Medulla oblongata (tissue), 1 donor: ENCODE measurements at regions not wholly inside any gene's neighbourhood (a gene's known extent, or its start where the extent isn't known, plus 50 kb on each side); places are given as distances from the start of the nearest gene placed in this dataset.

ENCODE experiments used
- DNase-seq: peaks from one replicate; pipeline ENCODE4 v3.0.0-alpha.2; 2015; ENCODE audit errors: extremely low spot score

DNA sequence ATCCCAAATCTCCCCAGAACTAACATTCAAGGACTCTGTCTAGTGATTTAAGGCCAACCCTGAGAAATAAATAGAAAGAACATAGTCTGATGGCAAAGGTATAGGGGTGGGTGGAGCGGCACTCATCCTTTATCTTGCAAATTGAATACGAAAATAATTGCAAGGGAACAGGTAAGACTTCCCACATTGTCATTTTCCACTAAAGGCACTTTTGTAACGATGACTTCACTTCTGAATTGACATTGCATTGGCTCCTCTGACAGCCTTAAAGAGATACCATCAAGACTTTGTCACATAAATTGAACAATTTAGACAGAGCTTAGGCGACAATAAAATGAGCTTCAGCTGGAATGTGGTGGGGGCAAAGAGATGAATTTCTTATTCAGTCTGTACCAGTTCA is 75.3 kb upstream of the PLCL2 start:
- DNase-seq, result no peak

DNA sequence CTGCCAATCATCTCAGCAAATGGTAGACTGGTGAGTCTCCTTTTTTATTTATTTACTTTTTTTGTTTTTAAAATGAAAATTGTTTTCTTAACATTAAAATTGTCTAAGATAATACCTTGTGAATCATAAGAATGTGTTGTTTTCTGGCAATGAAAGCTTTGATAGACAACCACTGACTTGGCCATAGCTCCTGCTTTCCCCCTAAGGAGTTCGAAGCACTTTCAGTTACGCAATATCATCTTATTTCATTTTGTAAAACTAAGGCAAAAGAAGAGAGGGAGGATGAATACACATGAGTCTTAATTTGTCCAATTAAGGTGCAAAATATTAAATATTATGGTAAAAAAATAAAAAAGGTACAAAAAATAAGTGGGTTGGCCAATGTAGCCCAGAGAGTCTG is 74.8 kb upstream of the PLCL2 start:
- no peak for DNase-seq

DNA sequence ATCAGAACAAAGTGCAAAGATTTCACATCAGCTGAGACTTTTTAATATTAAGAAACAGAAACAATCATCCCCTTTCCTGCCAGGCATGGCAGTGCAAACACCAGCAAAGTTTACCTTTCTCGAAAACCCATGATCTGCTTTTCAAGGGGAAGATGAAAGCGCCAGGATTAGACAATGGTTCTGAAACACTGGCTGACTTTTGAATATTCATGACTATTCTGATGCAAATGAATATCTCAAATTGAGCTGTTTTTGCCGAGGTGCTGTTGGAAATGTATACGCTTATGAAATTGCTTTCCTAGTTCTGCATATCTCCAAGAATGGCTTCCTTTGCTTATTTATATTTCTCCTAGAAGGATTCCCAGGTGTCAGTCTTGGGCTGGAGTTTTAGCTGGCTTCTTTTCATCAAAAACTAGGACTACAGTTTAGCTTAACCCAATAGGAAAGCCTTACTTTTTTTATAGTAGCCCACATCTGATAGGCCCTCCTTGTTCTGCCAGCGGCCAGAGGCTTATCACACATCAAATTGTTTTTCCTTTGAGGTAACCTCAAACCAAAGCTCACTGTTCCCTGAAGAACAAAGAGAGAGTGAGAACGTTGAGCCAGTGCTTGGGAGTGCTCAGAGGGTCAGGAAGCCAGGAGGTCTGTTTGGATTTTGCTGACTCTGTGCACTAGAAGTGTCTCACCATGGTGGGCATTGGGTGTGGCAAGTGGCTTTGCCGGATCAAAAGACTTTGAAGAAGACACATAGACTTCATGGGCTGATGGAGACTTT is 74.0 kb upstream of the PLCL2 start:
- no peak for DNase-seq

DNA sequence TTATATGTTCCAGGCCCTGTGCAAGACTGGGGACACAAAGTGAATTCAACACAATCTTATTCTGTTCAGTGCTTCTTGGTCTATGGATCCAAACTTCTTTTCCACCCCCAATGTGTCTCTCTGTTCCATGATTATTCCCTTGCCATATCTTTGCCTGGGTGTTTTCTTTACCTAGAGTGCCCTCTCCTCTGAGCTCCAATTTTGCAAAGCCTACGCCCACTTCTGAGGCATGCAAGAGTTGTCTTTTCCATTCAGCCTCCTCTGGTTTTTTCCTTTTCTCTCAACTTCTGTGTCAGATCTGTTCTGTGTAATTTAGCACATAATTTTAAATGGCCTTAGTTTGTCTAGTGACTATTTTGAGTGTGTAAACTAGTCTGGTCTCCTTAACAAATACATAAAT is 72.8 kb upstream of the PLCL2 start:
- no peak for DNase-seq

DNA sequence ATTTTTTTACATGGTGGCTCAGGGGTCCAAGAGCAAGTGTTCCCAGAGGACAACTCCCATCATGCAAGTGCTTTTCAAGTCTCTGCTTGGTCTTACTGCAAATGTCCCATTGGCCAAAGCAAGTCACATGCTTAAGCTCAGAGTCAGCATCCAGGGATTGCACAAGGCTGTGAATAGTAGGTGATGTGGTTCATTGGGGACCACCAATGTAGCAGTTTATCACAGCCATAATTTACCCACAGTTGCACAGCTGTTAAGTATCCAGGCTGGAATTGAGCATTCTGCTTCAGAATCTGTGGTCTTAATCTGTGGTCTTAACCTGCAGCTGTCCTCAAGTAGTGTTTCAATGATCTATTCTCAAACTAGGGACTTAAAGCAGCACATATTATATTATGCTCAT is 71.4 kb upstream of the PLCL2 start:
- no peak for DNase-seq

DNA sequence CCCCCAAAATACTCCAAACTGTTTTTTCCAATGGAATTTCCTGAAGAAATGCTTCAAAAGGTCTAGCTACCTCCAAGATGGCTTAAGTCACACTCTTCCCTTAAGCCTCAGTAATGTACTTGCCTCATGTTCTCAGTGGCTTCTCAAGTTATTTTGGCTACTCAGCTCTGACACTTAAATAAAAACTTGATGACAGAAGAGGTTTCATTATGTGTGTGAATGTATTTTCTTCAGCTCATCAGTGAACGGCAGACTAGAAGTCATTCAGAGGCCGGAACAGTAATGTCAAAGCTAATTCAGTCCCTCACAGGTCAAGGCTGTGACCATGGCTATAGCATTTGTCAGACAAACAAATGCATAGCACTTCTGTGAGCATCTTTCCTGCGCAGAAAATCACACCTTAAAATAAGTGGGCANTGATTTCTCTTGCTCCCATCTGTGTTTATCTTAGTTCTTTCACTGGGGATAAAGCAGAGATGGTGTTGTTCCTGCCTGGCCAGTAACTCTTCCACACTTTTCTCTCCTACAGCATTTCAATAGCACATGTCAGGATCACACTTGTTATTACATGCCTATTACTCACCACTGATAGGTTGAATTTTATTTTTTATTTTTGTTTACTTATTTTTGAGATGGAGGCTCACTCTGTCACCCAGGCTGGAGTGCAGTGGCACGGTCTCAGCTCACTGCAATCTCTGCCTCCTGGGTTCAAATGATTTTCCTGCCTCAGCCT is 68.5 kb upstream of the PLCL2 start:
- DNase-seq, result peak; percentile 75

DNA sequence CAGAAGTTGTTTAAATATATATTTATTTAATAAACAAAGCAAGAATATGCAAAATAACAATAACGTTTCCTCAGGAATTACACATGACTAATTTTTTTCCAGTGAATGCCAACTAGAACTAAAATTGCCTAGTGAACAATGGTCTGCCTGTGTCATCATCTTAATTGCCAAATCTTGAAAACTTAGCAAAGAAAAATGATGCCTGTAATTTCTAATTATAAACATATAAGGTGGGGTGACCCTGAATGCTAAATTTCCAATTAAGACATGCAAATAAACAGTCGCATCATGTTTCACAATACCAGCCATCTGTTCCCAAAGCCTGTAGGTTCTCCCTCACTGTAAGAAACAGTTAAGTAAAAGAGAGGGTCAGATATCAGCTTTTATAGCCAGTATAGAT is 67.6 kb upstream of the PLCL2 start:
- no peak for DNase-seq

DNA sequence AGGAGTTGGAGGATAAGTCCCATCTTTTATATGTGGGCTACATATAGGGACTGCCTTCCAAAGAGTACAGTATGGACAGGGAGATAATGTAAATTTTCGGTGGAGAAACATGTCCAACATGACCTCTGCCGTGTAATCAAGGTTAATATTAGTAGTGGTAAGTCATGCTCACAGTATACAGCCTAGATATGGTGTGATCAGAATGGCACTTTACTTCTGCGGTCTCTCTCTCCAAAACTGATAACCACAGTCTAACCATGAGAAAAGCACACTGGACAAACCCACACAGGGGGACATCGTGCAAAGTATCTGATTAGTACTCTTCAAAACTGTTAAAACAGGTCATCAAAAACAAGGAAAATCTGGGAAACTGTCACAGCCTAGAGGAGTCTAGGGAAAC is 66.6 kb upstream of the PLCL2 start:
- DNase-seq, result no peak

DNA sequence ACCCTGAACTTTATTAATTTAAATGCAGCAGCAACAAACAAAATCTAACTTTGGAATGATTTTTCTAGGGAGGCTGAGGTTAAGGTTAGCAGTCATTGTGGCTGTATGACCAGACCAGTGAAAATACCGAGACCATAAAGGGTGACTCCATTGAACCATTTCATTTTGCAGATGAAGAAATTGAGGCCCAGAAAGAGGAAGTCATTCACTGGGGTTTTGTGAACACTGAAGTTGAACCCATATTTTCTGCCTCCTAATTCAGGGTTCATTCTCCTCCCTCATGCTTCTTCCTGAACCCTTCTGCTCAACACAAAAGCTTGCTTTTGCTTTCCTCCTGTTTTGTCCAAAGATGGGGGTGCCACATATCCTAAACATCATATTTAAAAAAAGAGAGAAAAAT is 65.8 kb upstream of the PLCL2 start:
- DNase-seq, result no peak

DNA sequence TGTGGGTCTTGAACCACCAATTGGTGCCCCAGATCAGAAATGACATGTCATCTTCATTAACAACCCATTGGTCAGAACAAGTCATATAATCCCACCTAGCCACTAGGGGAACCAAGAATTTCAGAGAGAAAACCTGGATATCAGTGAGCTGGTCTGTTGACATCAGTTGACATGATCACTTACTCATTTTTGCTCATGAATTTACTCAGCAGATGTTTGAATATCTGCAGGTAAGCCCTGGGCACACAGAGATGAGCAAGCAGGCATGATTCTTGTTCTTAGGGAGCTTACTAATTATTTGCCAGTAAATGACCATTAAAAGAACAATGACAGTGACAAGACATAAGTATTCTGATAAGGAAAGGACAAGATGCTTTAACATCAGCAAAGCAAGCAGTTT is 64.3 kb upstream of the PLCL2 start:
- no peak for DNase-seq

DNA sequence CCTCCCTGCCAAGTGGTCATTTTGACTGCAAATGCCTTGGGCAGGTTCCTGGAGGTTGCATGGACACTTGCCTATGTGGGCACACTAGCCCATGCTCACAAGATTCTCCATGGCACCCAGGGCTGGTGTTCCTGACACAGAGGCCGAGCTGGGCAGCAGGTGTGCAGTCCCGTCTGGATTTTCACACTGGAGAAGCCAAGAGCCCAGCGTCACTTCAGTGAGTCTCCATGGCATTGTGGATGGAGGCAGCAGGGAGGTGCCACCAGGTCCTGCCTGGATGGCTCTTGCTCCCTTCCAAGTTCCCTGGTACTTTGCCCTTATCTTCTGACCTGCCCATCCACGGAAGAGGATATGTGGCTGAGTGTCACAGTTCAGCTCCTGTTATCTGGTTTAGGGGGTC is 63.7 kb upstream of the PLCL2 start:
- no peak for DNase-seq

DNA sequence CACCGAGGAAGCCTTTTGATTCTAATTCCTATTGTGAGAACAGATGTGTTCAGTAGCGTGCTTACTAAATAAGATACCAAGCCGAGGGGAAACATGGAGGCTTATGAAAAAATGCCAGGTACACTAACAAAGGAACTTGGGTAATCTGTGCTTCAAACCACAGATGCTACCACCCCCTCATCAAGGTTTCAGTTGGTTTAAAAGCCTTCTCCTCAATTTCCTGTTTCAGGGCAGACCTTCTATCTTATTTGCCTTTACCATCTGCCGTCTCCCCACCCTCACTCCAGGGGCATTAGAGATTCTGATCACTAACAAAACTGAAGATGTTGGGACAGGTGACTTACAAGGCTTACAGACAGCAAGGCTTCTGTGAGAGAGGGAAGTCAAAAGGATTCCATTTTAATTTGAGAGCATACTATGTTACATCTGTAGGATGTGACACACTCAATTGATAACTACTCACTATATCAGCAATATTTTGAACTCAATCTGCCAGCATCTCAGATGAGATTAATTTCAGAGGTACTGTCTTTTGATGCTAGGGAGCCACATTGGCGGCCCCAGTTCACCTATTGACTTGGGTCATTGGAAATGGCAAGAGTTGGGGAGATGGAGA is 60.6 kb upstream of the PLCL2 start:
- no peak for DNase-seq

DNA sequence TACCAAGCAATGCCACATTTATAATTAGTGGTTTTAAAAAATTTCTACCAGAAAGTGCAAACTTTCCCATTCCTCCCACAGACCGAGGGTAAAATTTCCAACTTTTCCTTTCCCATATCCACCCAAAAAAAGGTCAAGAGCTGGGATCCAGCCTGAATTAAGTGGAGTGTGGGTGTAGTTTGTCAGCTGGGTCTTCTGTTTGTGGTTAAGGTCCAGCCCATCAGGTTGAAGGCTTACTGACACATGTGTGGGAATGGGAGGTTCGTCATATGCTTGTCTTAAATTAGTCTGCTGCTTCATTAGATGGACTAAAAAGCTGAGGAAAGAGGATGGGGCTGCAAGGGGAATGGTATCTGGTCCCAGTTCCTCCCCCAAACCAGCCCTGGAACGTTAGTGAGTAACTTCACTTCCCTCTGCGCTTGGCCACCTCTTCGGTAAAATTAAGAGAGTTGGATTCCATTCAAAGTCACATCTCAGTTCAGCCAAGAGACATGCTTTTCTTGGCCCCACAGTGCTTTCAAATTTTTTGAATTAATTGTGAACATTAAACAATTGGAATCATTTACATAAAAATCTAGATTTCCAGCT is 59.0 kb upstream of the PLCL2 start:
- DNase-seq, result no peak

DNA sequence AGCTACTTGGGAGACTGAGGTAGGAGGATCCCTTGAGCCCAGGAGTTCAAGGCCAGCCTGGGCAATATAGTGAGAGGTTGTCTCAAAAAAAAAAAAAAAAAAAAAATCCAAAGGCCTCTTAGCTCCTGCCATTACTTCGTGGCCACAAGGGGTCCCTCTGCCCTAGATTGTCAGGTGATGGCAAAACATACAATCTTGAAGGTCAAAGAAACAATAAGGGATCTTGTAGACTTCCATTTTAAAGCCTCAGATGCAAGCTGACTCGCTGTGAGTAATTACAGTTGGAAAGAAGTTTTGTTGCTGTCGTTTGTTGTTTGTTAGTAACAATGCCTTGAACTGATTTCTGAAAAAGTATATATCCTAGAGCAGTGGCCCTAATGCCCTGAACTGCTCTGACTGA is 55.9 kb upstream of the PLCL2 start:
- no peak for DNase-seq

DNA sequence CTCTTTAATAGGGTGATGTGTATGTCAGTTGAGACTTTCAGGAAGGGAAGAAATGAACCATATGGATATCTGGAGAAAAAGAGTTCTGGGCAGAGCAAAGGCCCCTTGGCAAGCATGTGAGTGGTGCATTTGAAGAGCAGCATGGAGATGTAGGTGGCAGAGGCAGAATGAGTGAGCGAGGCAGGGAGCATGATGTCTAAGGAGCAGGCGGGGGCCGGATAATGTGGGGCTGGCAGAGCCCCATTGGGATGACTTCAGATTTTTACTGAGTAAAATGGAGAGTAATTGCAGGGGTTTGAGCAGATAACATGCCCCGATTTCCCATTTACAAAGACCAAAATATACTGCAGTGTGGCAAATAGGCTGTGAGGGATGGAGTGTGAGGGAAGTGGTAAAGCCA is 52.9 kb upstream of the PLCL2 start:
- no peak for DNase-seq

DNA sequence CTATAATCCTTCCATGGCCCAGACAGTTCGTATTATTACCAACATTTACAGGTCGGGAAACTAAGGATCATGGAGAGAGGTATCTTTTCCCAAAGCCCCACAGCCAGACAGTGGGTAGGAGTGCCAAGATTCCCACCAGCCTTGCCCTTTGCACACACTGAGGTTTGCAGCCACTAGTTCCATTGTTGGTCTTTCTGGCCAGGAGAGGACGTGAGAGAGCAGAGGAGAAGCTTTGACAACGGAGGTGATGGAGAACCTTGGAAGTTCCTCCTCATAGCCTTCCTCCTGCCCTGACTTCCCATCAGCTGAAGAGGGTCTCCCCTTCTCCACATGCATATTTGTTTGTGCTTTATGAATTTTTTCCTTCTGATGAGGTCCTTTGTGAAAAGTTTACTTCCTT is 50.5 kb upstream of the PLCL2 start:
- no peak for DNase-seq

DNA sequence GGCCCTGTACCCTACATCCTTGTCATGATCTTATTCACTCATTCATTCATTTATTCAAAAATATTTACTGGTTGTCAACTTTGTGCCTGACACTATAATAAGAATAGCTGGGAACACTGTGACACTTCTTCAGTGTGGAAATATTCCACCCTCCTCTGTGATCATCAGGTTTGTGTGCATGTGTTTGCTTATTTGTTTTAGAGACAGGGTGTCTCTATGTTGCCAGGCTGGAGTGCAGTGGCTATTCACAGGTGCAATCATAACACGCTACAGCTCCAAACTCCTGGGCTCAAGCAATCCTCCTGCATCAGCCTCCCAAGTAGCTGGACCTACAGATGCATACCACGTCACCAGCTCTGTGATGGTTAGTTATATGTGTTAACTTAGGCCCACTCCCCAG is 50.0 kb upstream of the PLCL2 start:
- no peak for DNase-seq
